GM23338 (cell line): ENCODE measurements at regions not wholly inside any gene's neighbourhood (a gene's known extent, or its start where the extent isn't known, plus 50 kb on each side); places are given as distances from the start of the nearest gene placed in this dataset.

Source experiments
- CREB1 ChIP-seq: fragments of 250-450 bp; sonication (Bioruptor Pico); IDR thresholded peaks from 2 replicates; pipeline ENCODE4 v1.5.0; 2020; ENCODE audit warnings: low read depth, mild to moderate bottlenecking, moderate library complexity
- CTCF ChIP-seq, 2 experiments: fragments of 200-600 bp in 1 of 2; sonication (generic) in 1 of 2; conservative IDR thresholded peaks; 2 replicates each; pipeline versions ENCODE4 v1.5.1 to v1.6.1; 2016 to 2017; ENCODE audit warnings: antibody characterized with exemption in 2 of 2, low read depth in 2 of 2, mild to moderate bottlenecking in 2 of 2, moderate library complexity in 1 of 2
- ETS1 ChIP-seq: IDR thresholded peaks from 2 replicates; pipeline ENCODE4 v1.6.1; 2016; ENCODE audit warnings: antibody characterized with exemption
- EZH2 ChIP-seq: fragments of 200-600 bp; sonication (generic); IDR thresholded peaks from one replicate; pipeline ENCODE4 v1.8.0; 2017; ENCODE audit warnings: antibody characterized with exemption, mild to moderate bottlenecking, low read depth; ENCODE audit not compliant: unreplicated experiment
- EZH2phosphoT487 ChIP-seq: fragments of 200-600 bp; sonication (generic); IDR thresholded peaks from one replicate; pipeline ENCODE4 v1.8.1; 2018; ENCODE audit warnings: antibody characterized with exemption; ENCODE audit not compliant: unreplicated experiment
- JUNB ChIP-seq: IDR thresholded peaks from one replicate; pipeline ENCODE4 v1.6.1; 2016; ENCODE audit warnings: antibody characterized with exemption; ENCODE audit not compliant: unreplicated experiment
- NANOG ChIP-seq: IDR thresholded peaks from 2 replicates; pipeline ENCODE4 v1.6.1; 2016; ENCODE audit warnings: antibody characterized with exemption, borderline replicate concordance
- POLR2AphosphoS5 ChIP-seq: IDR thresholded peaks from 2 replicates; pipeline ENCODE4 v1.6.1; 2016; ENCODE audit warnings: antibody characterized with exemption, low read depth
- REST ChIP-seq: IDR thresholded peaks from one replicate; pipeline ENCODE4 v1.6.1; 2018; ENCODE audit warnings: antibody characterized with exemption; ENCODE audit not compliant: unreplicated experiment
- STAT1 ChIP-seq: IDR thresholded peaks from one replicate; pipeline ENCODE4 v1.6.1; 2016; ENCODE audit warnings: antibody characterized with exemption; ENCODE audit not compliant: unreplicated experiment
- ZNF331 ChIP-seq: fragments of 250-450 bp; sonication (Bioruptor Pico); IDR thresholded peaks from 2 replicates; pipeline ENCODE4 v1.5.0; 2020; ENCODE audit warnings: low read depth, mild to moderate bottlenecking, moderate library complexity

- TF ChIP-seq CTCF (conservative IDR thresholded peaks at IDR 0.05; ENCODE audit: low read depth in 2 of 2) (peak in 1 of 2 experiments; percentile 9; a peak in 1 of 4 replicates), EZH2phosphoT487 (no peak), JUNB (no peak), EZH2 (no peak), POLR2AphosphoS5 (no peak), NANOG (no peak), ZNF331 (CRISPR knock-in tag) (no peak), STAT1 (no peak), CREB1 (no peak), REST (no peak), ETS1 (no peak)
Observed at GRCh38 chr15:31247404-31247803, 79.2 kb upstream of the KLF13 start.
